GM12878 (cell line): ENCODE measurements at regions not wholly inside any gene's neighbourhood (a gene's known extent, or its start where the extent isn't known, plus 50 kb on each side); places are given as distances from the start of the nearest gene placed in this dataset.

Source experiments
- ATAC-seq: fragments of 200-7000 bp; cut with Tn5 transposase; 3 replicates; pipeline ENCODE4 v1.9.1; 2020; ENCODE audit warnings: mild to moderate bottlenecking, moderate library complexity
- BruUV-seq: library from RNA; stranded (reverse); fragments of 400-500 nt; replicated peaks from 2 replicates; lab custom pipeline; 2021; lab: Mats Ljungman, UMichigan
- CTCF ChIA-PET: fragments of 300-600 bp; sonication (Branson Sonifier 250); formaldehyde crosslinking; extraction: SDS; loops from one replicate; lab custom pipeline; 2021; ENCODE audit warnings: inconsistent platforms; lab: Yijun Ruan, JAX
- POLR2A ChIA-PET: fragments of 350-600 bp; formaldehyde crosslinking; extraction: SDS; loops from one replicate; lab custom pipeline; 2021; ENCODE audit warnings: inconsistent platforms; lab: Charles Lee
- RAD21 ChIA-PET: fragments of 300-600 bp; sonication (Branson Sonifier 250); formaldehyde crosslinking; loops from one replicate; lab custom pipeline; 2023; ENCODE audit warnings: antibody characterized with exemption; ENCODE audit not compliant: unreplicated experiment; lab: Charles Lee
- SMC1A ChIA-PET: fragments of 300-600 bp; sonication (Branson Sonifier 250); formaldehyde crosslinking; loops from one replicate; lab custom pipeline; 2023; ENCODE audit not compliant: unreplicated experiment, uncharacterized antibody; lab: Charles Lee
- DNase-seq: peaks from one replicate; pipeline ENCODE4 v3.0.0-alpha.2; 2011; ENCODE audit warnings: low read depth, low spot score
- FAIRE-seq: peaks from 3 replicates; lab custom pipeline; 2011; peaks lifted over from hg19 to GRCh38; lab: Jason Lieb, UNC
- H2AFZ ChIP-seq: 2 replicates; pipeline ENCODE4 v1.6.0; 2011; ENCODE audit warnings: low read depth, low read length, control low read depth; ENCODE audit not compliant: control insufficient read depth
- H3K27ac ChIP-seq: 2 replicates; pipeline ENCODE4 v1.5.1; 2011; ENCODE audit warnings: control low read depth; ENCODE audit not compliant: control insufficient read depth, insufficient read depth
- H3K27me3 ChIP-seq, 2 experiments: replicated peaks in 1 of 2; 2 replicates each; pipeline versions ENCODE4 v1.6.0 to v1.6.1; 2011; ENCODE audit warnings: low read length in 1 of 2; ENCODE audit not compliant: control insufficient read depth in 2 of 2, insufficient read depth in 2 of 2
- H3K36me3 ChIP-seq, 2 experiments: 2 replicates each; pipeline ENCODE4 v1.5.1; 2011; ENCODE audit warnings: low read length in 1 of 2; ENCODE audit not compliant: control insufficient read depth in 2 of 2, insufficient read depth in 2 of 2
- H3K4me1 ChIP-seq: 2 replicates; pipeline ENCODE4 v1.6.1; 2011; ENCODE audit warnings: mild to moderate bottlenecking, low read length, moderate library complexity, mixed read lengths; ENCODE audit not compliant: control insufficient read depth, insufficient read depth
- H3K4me2 ChIP-seq: 2 replicates; pipeline ENCODE4 v1.6.0; 2011; ENCODE audit warnings: control low read depth; ENCODE audit not compliant: control insufficient read depth, insufficient read depth
- H3K4me3 ChIP-seq: fragments of 200-600 bp; sonication (generic); 2 replicates; pipeline ENCODE4 v1.5.1; 2016
- H3K79me2 ChIP-seq: 2 replicates; pipeline ENCODE4 v1.6.0; 2011; ENCODE audit warnings: low read length; ENCODE audit not compliant: control insufficient read depth, insufficient read depth
- H3K9ac ChIP-seq: 2 replicates; pipeline ENCODE4 v1.8.0; 2011; ENCODE audit warnings: low read length, control low read depth, mixed read lengths; ENCODE audit not compliant: control insufficient read depth, insufficient read depth
- H3K9me3 ChIP-seq: replicated peaks from 3 replicates; pipeline ENCODE4 v1.5.1; 2011; ENCODE audit warnings: mild to moderate bottlenecking, low read length; ENCODE audit not compliant: control insufficient read depth, insufficient read depth
- H4K20me1 ChIP-seq: 2 replicates; pipeline ENCODE4 v1.6.0; 2011; ENCODE audit not compliant: control insufficient read depth, insufficient read depth
- ASH2L ChIP-seq: fragments of 300-600, 200-600 bp; sonication (generic); IDR thresholded peaks from 2 replicates; pipeline ENCODE4 v1.6.1; 2017; ENCODE audit warnings: low read depth, mild to moderate bottlenecking, borderline replicate concordance
- BACH1 ChIP-seq: fragments of 450-650 bp; IDR thresholded peaks from 2 replicates; pipeline ENCODE4 v1.6.1; 2017; ENCODE audit warnings: mild to moderate bottlenecking, borderline replicate concordance
- CREB1 ChIP-seq: IDR thresholded peaks from 2 replicates; pipeline ENCODE4 v1.6.1; 2012; ENCODE audit warnings: low read depth, mild to moderate bottlenecking, inconsistent platforms
- CREM ChIP-seq: IDR thresholded peaks from 2 replicates; pipeline ENCODE4 v1.6.1; 2014; ENCODE audit warnings: antibody characterized with exemption, low read depth
- GATAD2B ChIP-seq: fragments of 450-650 bp; conservative IDR thresholded peaks from 2 replicates; pipeline ENCODE4 v1.6.1; 2017; ENCODE audit warnings: low read depth, mild to moderate bottlenecking, moderate library complexity
- IRF4 ChIP-seq: IDR thresholded peaks from 2 replicates; pipeline ENCODE4 v1.6.1; 2011; ENCODE audit warnings: low read depth, low read length
- KAT2A ChIP-seq: conservative IDR thresholded peaks from 2 replicates; pipeline ENCODE4 v1.6.1; 2011; ENCODE audit warnings: low read depth, low read length; ENCODE audit not compliant: control insufficient read depth
- MYC ChIP-seq: IDR thresholded peaks from 2 replicates; pipeline ENCODE4 v1.6.1; 2011; ENCODE audit warnings: mild to moderate bottlenecking, low read length, moderate library complexity, inconsistent platforms; ENCODE audit not compliant: insufficient read depth, insufficient replicate concordance, insufficient read length, severe bottlenecking
- POU2F2 ChIP-seq: IDR thresholded peaks from 3 replicates; pipeline ENCODE4 v1.6.1; 2011; ENCODE audit warnings: low read depth, mild to moderate bottlenecking, low read length, borderline replicate concordance
- SREBF1 ChIP-seq: IDR thresholded peaks from 2 replicates; pipeline ENCODE4 v1.6.1; 2012; ENCODE audit warnings: mild to moderate bottlenecking, low read length
- WGBS: methylation state at CpG from one replicate; pipeline ENCODE4 v1.1.6; 2016; ENCODE audit warnings: low lambda C conversion rate; ENCODE audit not compliant: insufficient replicate concordance, insufficient coverage; ENCODE audit errors: missing lambda C conversion rate; 5-methylcytosine and 5-hydroxymethylcytosine counted together
- in situ Hi-C: fragments of 300-500 bp; cut with MboI; formaldehyde crosslinking; loops from 9 replicates; pipeline ENCODE4 v1.14.3; 2018; ENCODE audit warnings: mixed read lengths
- intact Hi-C: fragments of 100-400 bp; cut with micrococcal nuclease; formaldehyde crosslinking; loops from one replicate; pipeline ENCODE4 v1.14.2; 2022; ENCODE audit not compliant: unreplicated experiment
- TF ChIP-seq, protein P1 (sequence below): fragments of 450-650 bp; IDR thresholded peaks from 2 replicates; pipeline ENCODE4 v1.6.1; 2018; ENCODE audit warnings: borderline replicate concordance, mild to moderate bottlenecking; ENCODE audit not compliant: partially characterized antibody
- TF ChIP-seq, protein P2 (sequence below), 3 experiments: IDR thresholded peaks in 2 of 3; conservative IDR thresholded peaks in 1 of 3; 2 replicates each; pipeline ENCODE4 v1.5.1; 2011; ENCODE audit warnings: low read depth in 3 of 3, low read length in 3 of 3, mild to moderate bottlenecking in 3 of 3, control low read depth in 2 of 3, moderate library complexity in 2 of 3, inconsistent platforms in 1 of 3, mixed read lengths in 1 of 3; ENCODE audit not compliant: control insufficient read depth in 2 of 3, insufficient read depth in 1 of 3; ENCODE audit errors: extremely low read depth in 1 of 3
- TF ChIP-seq, protein P3 (sequence below): fragments of 450-650 bp; IDR thresholded peaks from 2 replicates; pipeline ENCODE4 v1.6.1; 2017; ENCODE audit warnings: low read depth, mild to moderate bottlenecking, moderate library complexity

DNA sequence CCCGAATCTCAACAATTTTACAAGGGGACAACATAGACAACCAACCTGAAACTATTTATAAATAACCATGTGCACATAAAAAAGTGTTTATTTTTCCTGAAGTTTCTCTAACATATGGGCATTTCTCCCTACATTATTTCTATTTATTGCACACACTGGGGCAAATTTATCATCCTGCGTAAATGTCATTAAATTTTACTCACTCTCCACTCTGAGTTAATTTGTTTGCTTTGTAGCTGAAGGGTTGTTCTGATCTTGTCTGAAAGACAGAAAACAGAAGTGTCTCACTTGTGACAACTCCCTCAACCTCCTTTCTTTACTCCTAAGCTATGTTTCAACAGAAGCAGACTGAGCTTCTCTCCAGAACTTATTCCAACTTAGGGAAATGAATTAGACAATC is 194.2 kb downstream of the HIPK3 start (continued):
- TF ChIP-seq, protein P1, sequence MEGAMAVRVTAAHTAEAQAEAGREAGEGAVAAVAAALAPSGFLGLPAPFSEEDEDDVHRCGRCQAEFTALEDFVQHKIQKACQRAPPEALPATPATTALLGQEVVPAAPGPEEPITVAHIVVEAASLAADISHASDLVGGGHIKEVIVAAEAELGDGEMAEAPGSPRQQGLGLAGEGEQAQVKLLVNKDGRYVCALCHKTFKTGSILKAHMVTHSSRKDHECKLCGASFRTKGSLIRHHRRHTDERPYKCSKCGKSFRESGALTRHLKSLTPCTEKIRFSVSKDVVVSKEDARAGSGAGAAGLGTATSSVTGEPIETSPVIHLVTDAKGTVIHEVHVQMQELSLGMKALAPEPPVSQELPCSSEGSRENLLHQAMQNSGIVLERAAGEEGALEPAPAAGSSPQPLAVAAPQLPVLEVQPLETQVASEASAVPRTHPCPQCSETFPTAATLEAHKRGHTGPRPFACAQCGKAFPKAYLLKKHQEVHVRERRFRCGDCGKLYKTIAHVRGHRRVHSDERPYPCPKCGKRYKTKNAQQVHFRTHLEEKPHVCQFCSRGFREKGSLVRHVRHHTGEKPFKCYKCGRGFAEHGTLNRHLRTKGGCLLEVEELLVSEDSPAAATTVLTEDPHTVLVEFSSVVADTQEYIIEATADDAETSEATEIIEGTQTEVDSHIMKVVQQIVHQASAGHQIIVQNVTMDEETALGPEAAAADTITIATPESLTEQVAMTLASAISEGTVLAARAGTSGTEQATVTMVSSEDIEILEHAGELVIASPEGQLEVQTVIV, result no peak
- TF ChIP-seq CREB1 (no peak), IRF4 (no peak)
- TF ChIP-seq, protein P2, sequence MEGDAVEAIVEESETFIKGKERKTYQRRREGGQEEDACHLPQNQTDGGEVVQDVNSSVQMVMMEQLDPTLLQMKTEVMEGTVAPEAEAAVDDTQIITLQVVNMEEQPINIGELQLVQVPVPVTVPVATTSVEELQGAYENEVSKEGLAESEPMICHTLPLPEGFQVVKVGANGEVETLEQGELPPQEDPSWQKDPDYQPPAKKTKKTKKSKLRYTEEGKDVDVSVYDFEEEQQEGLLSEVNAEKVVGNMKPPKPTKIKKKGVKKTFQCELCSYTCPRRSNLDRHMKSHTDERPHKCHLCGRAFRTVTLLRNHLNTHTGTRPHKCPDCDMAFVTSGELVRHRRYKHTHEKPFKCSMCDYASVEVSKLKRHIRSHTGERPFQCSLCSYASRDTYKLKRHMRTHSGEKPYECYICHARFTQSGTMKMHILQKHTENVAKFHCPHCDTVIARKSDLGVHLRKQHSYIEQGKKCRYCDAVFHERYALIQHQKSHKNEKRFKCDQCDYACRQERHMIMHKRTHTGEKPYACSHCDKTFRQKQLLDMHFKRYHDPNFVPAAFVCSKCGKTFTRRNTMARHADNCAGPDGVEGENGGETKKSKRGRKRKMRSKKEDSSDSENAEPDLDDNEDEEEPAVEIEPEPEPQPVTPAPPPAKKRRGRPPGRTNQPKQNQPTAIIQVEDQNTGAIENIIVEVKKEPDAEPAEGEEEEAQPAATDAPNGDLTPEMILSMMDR (IDR thresholded peaks at IDR 0.05 in 2 of 3, conservative IDR thresholded peaks at IDR 0.05 in 1 of 3; ENCODE audit: control insufficient read depth in 2 of 3, extremely low read depth in 1 of 3, insufficient read depth in 1 of 3, low read depth in 3 of 3, low read length in 3 of 3), result no peak

DNA sequence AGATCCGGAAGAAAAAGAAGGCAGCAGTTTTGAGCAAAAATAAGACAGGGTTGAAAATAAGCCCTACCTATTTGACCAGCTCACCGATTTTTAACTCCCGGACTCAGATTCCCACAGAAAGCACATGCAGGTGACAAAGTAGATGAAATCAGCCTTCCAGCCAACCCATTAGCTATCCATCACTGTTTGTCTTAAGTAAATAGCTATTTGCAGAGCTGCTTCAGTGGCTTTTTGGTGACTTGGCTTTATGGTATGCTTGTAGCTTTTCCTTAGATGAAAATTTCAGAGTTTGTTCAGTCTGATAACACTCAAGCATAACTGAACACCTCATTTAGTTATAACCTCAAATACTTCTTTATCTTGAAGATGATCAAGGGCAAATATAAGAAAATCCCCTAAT is 192.6 kb downstream of the HIPK3 start:
- H3K4me1 ChIP-seq, result no peaks in the 10 kb centered on the region
- intact Hi-C loops (no loop called here), in situ Hi-C loops (no loop called here)
- H3K9me3 ChIP-seq, result no peaks in the 10 kb centered on the region
- H3K27ac ChIP-seq, result no peak overlapping the region
- no peak overlapping the region for H2AFZ ChIP-seq
- CTCF ChIA-PET, result no interaction called here
- POLR2A ChIA-PET, result no interaction called here
- WGBS, result 74% methylated on average over 3 of the region's 3 CpGs
- TF ChIP-seq BACH1 (no peak), SREBF1 (no peak), KAT2A (no peak), GATAD2B (no peak), MYC (no peak), POU2F2 (no peak), ASH2L (no peak), CREM (no peak)
- TF ChIP-seq, protein P3, sequence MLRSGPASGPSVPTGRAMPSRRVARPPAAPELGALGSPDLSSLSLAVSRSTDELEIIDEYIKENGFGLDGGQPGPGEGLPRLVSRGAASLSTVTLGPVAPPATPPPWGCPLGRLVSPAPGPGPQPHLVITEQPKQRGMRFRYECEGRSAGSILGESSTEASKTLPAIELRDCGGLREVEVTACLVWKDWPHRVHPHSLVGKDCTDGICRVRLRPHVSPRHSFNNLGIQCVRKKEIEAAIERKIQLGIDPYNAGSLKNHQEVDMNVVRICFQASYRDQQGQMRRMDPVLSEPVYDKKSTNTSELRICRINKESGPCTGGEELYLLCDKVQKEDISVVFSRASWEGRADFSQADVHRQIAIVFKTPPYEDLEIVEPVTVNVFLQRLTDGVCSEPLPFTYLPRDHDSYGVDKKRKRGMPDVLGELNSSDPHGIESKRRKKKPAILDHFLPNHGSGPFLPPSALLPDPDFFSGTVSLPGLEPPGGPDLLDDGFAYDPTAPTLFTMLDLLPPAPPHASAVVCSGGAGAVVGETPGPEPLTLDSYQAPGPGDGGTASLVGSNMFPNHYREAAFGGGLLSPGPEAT, result no peak
- TF ChIP-seq, all 136 proteins: peak for 0
- Histone ChIP-seq H3K4me3 (no peak overlapping the region), H4K20me1 (no peaks in the 10 kb centered on the region), H3K27me3 (no peaks in the 10 kb centered on the region; a peak in 1 of 4 replicates), H3K36me3 (no peaks in the 10 kb centered on the region), H3K79me2 (no peaks in the 10 kb centered on the region), H3K4me2 (no peak overlapping the region), H3K9ac (no peak overlapping the region)
- ATAC-seq (no peak), FAIRE-seq (no peak), DNase-seq (no peak)
- SMC1A ChIA-PET, result no interaction called here
- BruUV-seq, result no TSS peak
- RAD21 ChIA-PET, result no interaction called here
